ENCODE measurements at regions not wholly inside any gene's neighbourhood (a gene's known extent, or its start where the extent isn't known, plus 50 kb on each side); places are given as distances from the start of the nearest gene placed in this dataset.

GRCh38 chr19:29293736-29294342 lies 80.9 kb upstream of the UQCRFS1 start:
- Mint-ChIP-seq H3K27me3 (ENCODE audit: low read depth) (peaks cover 12% of the 10 kb centered on the region), H3K4me1 (ENCODE audit: low read depth) (no peaks in the 10 kb centered on the region), H3K4me3 (no peak overlapping the region), H3K27ac (no peak overlapping the region), H3K36me3 (ENCODE audit: low read depth) (no peaks in the 10 kb centered on the region), H3K9me3 (no peaks in the 10 kb centered on the region)
- intact Hi-C loops (cut with micrococcal nuclease): no loop called here
- DNase-seq: no peak
- CTCF ChIA-PET: no interaction called here

DNA sequence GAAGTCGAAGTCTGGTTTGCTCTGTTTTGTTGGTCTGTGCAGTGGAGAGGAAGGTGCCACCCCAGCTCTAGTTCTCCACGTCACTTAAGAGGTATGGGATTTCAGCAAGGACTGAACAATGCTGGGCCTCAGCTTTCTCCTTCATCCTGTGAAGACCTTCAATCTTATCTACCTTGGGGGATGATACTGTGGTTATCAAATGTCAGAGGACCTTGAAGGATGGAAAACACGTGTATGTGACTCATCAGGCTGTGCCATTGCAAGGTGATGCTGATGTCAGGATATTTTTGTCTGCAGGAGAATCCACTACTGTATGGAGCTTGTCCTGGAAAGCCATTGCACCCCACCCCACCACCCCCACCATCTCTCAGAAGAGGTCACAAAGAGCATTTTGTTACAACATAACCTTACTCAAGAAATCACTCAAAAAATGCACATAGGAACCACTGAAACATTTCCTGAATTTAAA lies 81.4 kb upstream of the UQCRFS1 start:
- CTCF ChIA-PET: no interaction called here
- H3K4me3 Mint-ChIP-seq: no peak overlapping the region
- H3K9me3 Mint-ChIP-seq: no peaks in the 10 kb centered on the region

DNA sequence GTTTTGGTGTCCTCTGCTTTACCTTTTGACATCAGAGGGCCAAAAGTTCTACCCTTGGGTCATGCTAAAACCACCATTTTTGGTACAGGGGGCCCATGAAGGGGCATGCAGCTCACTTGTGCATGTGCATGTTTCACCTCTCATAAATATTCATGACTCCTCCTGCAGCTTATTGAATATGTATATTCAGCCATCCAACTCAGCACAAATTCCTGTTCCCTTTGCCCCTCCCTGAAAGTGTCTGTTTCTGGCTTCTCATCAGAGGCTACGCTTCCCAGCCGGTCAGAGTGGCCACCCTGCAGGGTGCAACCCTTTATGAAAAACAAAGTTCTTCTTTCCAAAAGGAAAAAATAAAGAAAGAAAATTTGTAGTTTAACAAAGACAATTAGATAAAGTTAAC lies 82.3 kb upstream of the UQCRFS1 start:
- no peaks in the 10 kb centered on the region for H3K36me3 Mint-ChIP-seq (ENCODE audit: low read depth)
- H3K27ac Mint-ChIP-seq: no peak overlapping the region
- no peaks in the 10 kb centered on the region for H3K9me3 Mint-ChIP-seq
- H3K4me3 Mint-ChIP-seq: no peak overlapping the region
- DNase-seq: no peak
- H3K4me1 Mint-ChIP-seq (ENCODE audit: low read depth): no peaks in the 10 kb centered on the region
- CTCF ChIA-PET: no interaction called here
- H3K27me3 Mint-ChIP-seq (ENCODE audit: low read depth): peaks cover 13% of the 10 kb centered on the region
- intact Hi-C loops (cut with micrococcal nuclease): no loop called here

More for the DNA sequence above, 81.4 kb upstream of the UQCRFS1 start:
- no peak for DNase-seq
- H3K4me1 Mint-ChIP-seq (ENCODE audit: low read depth): no peaks in the 10 kb centered on the region
- no peaks in the 10 kb centered on the region for H3K36me3 Mint-ChIP-seq (ENCODE audit: low read depth)
- H3K27ac Mint-ChIP-seq: no peak overlapping the region
- intact Hi-C loops (cut with micrococcal nuclease): no loop called here
- peaks cover 12% of the 10 kb centered on the region for H3K27me3 Mint-ChIP-seq (ENCODE audit: low read depth)

DNA sequence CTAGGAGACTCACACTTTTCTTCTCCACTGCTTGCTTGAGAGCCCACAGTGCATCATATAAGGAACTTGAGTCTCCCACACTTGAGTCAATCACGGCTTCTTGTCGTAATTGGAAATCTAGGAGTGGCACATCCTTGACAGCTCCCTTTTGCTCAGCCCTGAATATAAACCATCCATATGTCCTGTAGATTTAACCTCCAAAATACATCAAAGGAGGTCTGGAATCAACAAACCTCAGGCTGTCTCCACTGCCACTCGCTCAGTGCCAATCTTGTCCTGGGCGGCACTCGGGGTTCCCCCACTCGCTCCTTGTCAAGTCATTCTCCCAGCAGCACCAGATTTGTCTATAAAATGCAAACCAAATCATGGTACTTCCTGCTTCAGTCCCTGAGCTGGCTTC lies 84.4 kb upstream of the UQCRFS1 start:
- CTCF ChIA-PET: no interaction called here
- no peak for DNase-seq
- no peak overlapping the region for H3K27ac Mint-ChIP-seq
- no peaks in the 10 kb centered on the region for H3K9me3 Mint-ChIP-seq
- intact Hi-C loops (cut with micrococcal nuclease): no loop called here
- peaks cover 9% of the 10 kb centered on the region for H3K27me3 Mint-ChIP-seq (ENCODE audit: low read depth)
- H3K4me1 Mint-ChIP-seq (ENCODE audit: low read depth): no peaks in the 10 kb centered on the region
- H3K36me3 Mint-ChIP-seq (ENCODE audit: low read depth): no peaks in the 10 kb centered on the region
- H3K4me3 Mint-ChIP-seq: no peak overlapping the region

GRCh38 chr19:29299416-29300380 lies 86.7 kb upstream of the UQCRFS1 start:
- Mint-ChIP-seq H3K9me3 (no peaks in the 10 kb centered on the region), H3K27me3 (ENCODE audit: low read depth) (peaks cover 4% of the 10 kb centered on the region), H3K4me1 (ENCODE audit: low read depth) (no peaks in the 10 kb centered on the region), H3K36me3 (ENCODE audit: low read depth) (no peaks in the 10 kb centered on the region), H3K4me3 (no peak overlapping the region), H3K27ac (no peak overlapping the region)
- CTCF ChIA-PET: no interaction called here
- intact Hi-C loops (cut with micrococcal nuclease): no loop called here
- DNase-seq: no peak

DNA sequence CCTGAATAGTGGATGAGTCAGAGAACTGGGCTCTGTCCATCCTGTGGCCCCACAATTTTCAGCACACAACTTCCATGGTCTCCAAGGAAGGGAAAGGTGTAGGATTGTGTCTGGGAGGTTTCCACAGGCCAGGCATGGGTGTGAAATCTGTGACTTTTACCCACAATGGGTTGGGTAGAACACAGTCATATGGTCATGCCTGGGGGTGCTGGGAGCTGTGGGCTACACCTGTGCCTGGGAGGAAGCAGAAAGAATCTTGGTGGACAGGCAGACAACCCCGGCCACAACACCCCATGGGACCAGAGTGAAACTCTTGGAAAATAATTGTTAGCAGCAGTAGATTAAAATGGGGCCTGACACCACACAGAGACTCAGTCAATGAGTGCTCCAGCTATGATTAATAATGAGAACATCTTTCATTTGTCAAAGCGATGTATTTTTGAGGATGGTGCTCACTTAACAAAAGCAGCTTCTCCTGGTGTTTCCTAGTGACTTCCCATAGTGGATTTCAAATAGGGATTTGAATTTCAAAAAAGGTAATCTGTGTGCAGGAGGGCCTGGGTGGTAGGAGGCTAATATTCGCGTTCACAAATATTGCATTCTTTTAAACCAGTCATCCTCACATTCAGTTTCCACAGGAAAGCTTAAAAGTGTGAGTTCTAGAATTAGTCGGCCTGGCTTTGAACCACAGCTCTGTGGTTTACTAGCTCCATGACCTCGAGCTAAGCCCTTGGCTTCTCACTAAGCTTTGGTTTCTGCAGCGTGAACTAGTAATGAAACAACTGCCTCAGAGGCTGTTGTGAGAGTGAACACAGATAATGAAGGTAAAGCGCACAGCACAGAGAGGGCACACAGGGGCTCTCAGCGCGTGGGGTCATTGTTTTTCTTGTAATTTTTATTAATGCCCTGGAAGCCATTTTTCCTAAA lies 89.3 kb upstream of the UQCRFS1 start:
- Mint-ChIP-seq H3K27ac (no peak overlapping the region), H3K4me3 (no peak overlapping the region), H3K27me3 (ENCODE audit: low read depth) (peaks cover 8% of the 10 kb centered on the region), H3K36me3 (ENCODE audit: low read depth) (no peaks in the 10 kb centered on the region), H3K4me1 (ENCODE audit: low read depth) (no peaks in the 10 kb centered on the region), H3K9me3 (no peaks in the 10 kb centered on the region)
- intact Hi-C loops (cut with micrococcal nuclease): no loop called here
- CTCF ChIA-PET: interaction anchor here (0.6 kb wide), 1 partner anchor 325 kb away, joined by 3 read pairs; no protein-coding TSS in a partner anchor
- no peak for DNase-seq

DNA sequence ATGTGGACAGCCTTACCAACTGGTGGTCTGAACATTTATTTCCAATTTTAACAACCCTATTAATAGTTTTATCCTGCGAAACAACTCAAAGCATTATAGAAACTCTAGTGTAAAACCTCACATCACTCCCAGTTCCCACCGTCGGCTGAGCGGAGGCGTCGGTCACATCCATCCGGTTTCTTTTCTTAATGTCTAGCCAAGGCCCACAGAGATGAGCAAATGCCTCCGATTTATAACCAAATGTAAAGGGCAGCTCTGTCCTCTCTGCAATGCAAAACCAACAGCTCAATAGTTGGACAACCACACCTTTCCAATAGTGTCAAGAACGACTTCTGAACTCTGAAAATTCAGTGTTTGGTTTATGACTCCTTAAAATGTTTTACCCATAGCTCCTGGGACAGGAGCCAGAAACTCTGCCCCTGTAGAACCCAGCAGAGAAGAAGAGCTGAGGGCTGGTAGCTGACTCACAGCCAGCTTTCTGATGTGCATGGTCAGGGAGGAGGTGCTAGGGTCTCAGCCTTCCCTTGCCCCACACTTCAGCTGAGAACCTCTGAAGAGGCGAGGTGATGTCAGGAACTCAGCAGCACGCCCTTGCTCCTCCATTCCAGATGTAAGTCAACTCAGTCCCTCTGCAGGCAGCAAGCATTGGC lies 90.2 kb upstream of the UQCRFS1 start:
- intact Hi-C loops (cut with micrococcal nuclease): no loop called here
- H3K27ac Mint-ChIP-seq: no peak overlapping the region
- H3K27me3 Mint-ChIP-seq (ENCODE audit: low read depth): peaks cover 14% of the 10 kb centered on the region
- no peak for DNase-seq
- no peaks in the 10 kb centered on the region for H3K4me1 Mint-ChIP-seq (ENCODE audit: low read depth)
- no peak overlapping the region for H3K4me3 Mint-ChIP-seq
- CTCF ChIA-PET: no interaction called here
- H3K9me3 Mint-ChIP-seq: no peaks in the 10 kb centered on the region
- no peaks in the 10 kb centered on the region for H3K36me3 Mint-ChIP-seq (ENCODE audit: low read depth)

- Mint-ChIP-seq H3K9me3 (no peaks in the 10 kb centered on the region), H3K4me3 (no peak overlapping the region), H3K4me1 (ENCODE audit: low read depth) (no peaks in the 10 kb centered on the region), H3K27ac (no peak overlapping the region), H3K27me3 (ENCODE audit: low read depth) (peaks cover 18% of the 10 kb centered on the region), H3K36me3 (ENCODE audit: low read depth) (no peaks in the 10 kb centered on the region)
- CTCF ChIA-PET: no interaction called here
- no peak for DNase-seq
- intact Hi-C loops (cut with micrococcal nuclease): no loop called here
Observed at GRCh38 chr19:29303719-29304090, 90.8 kb upstream of the UQCRFS1 start.

DNA sequence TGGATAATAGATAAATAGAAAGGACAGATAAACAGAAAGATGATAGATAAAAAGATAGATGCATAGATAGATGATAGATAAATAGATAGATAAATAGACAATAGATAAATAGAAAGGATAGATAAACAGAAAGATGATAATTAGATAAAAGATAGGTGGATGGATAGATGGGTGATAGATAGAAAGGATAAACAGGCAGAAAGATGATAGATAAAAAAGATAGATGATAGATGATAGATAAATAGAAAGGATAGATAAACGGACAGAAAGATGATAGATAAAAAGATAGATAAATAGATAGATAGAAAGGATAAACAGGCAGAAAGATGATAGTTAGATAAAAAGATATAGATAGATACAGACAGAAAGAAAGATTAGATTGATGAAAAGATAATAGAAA lies 92.3 kb upstream of the UQCRFS1 start:
- intact Hi-C loops (cut with micrococcal nuclease): no loop called here
- CTCF ChIA-PET: no interaction called here
- Mint-ChIP-seq H3K27me3 (ENCODE audit: low read depth) (peaks cover 23% of the 10 kb centered on the region), H3K9me3 (no peaks in the 10 kb centered on the region), H3K4me3 (no peak overlapping the region), H3K4me1 (ENCODE audit: low read depth) (no peaks in the 10 kb centered on the region), H3K36me3 (ENCODE audit: low read depth) (no peaks in the 10 kb centered on the region), H3K27ac (no peak overlapping the region)
- no peak for DNase-seq

- no peak for DNase-seq
- Mint-ChIP-seq H3K4me1 (ENCODE audit: low read depth) (no peaks in the 10 kb centered on the region), H3K9me3 (no peaks in the 10 kb centered on the region), H3K27ac (no peak overlapping the region), H3K4me3 (no peak overlapping the region), H3K36me3 (ENCODE audit: low read depth) (no peaks in the 10 kb centered on the region), H3K27me3 (ENCODE audit: low read depth) (peaks cover 27% of the 10 kb centered on the region)
- CTCF ChIA-PET: no interaction called here
- intact Hi-C loops (cut with micrococcal nuclease): no loop called here
Observed at GRCh38 chr19:29308977-29309590, 96.1 kb upstream of the UQCRFS1 start.

DNA sequence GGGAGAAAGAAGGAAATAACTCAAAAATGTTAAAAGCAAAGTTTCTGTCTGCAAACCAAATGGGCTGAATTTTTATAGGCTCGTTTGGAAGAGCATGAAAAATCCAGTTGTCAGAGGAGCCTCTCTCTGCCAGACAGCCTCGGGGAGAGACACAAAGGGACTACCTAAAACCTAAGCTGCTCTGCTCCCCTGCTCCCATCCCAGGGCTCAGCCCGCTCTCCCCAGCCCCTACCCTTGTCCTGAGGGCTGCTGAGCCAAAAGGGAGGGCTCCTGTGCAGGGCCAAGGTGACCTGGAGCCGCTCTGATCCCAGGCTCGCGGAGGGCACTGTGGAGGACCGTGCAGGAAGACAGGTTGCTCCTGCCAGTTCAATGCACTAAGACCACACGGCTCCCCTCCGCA lies 96.7 kb upstream of the UQCRFS1 start:
- no peak for DNase-seq
- CTCF ChIA-PET: no interaction called here
- intact Hi-C loops (cut with micrococcal nuclease): no loop called here
- no peaks in the 10 kb centered on the region for H3K36me3 Mint-ChIP-seq (ENCODE audit: low read depth)
- no peaks in the 10 kb centered on the region for H3K9me3 Mint-ChIP-seq
- H3K4me1 Mint-ChIP-seq (ENCODE audit: low read depth): no peaks in the 10 kb centered on the region
- H3K4me3 Mint-ChIP-seq: no peak overlapping the region
- H3K27me3 Mint-ChIP-seq (ENCODE audit: low read depth): peaks cover 27% of the 10 kb centered on the region
- H3K27ac Mint-ChIP-seq: no peak overlapping the region
